ENCODE measurements at regions not wholly inside any gene's neighbourhood (a gene's known extent, or its start where the extent isn't known, plus 50 kb on each side); places are given as distances from the start of the nearest gene placed in this dataset.

- no peak overlapping the region for H3K4me3 ChIP-seq
- DNase-seq (ENCODE audit: low read depth in 1 of 2, low spot score in 1 of 2) (no peak), ATAC-seq (no peak), FAIRE-seq (no peak)
- ChIA-PET POLR2A (no interaction called here), CTCF (no interaction called here)
- H3K4me2 ChIP-seq: no peak overlapping the region
- WGBS (ENCODE audit: missing lambda C conversion rate): 87% methylated on average over 1 of the region's 1 CpG
- TF ChIP-seq ZC3H11A (IDR thresholded peaks at IDR 0.05) (no peak), MYC (IDR thresholded peaks at IDR 0.05; ENCODE audit: borderline replicate concordance, low read length) (no peak), NPAS2 (CRISPR knock-in tag; IDR thresholded peaks at IDR 0.05; ENCODE audit: borderline replicate concordance) (no peak), NR3C1 (IDR thresholded peaks at IDR 0.05) (no peak), RNF2 (IDR thresholded peaks at IDR 0.05; ENCODE audit: borderline replicate concordance, low read depth) (no peak), ZFP36 (IDR thresholded peaks at IDR 0.05; ENCODE audit: borderline replicate concordance, partially characterized antibody) (no peak), POLR2A (IDR thresholded peaks at IDR 0.05; ENCODE audit: low read length) (no peak), GATA3 (IDR thresholded peaks at IDR 0.05; ENCODE audit: borderline replicate concordance) (no peak), FOSB (CRISPR knock-in tag; IDR thresholded peaks at IDR 0.05) (no peak), HOXB13 (CRISPR knock-in tag; IDR thresholded peaks at IDR 0.05; ENCODE audit: low read depth) (no peak), FOSL2 (IDR thresholded peaks at IDR 0.05) (no peak), FOSL2 (CRISPR knock-in tag; IDR thresholded peaks at IDR 0.05) (no peak), EHF (CRISPR knock-in tag; IDR thresholded peaks at IDR 0.05) (no peak), MAFK (IDR thresholded peaks at IDR 0.05; ENCODE audit: partially characterized antibody) (no peak), HES2 (IDR thresholded peaks at IDR 0.05) (no peak), POLR2AphosphoS2 (conservative IDR thresholded peaks at IDR 0.05; ENCODE audit: low read length) (no peak), SREBF2 (IDR thresholded peaks at IDR 0.05) (no peak)
- H3K9me3 ChIP-seq: no peaks in the 10 kb centered on the region
- no peaks in the 10 kb centered on the region for H3K4me1 ChIP-seq
- no peak overlapping the region for H3K27ac ChIP-seq
Observed at GRCh38 chr13:90258129-90258528, 1089.4 kb upstream of the MIR17HG start.

GRCh38 chr13:90261343-90261742 is 1086.1 kb upstream of the MIR17HG start:
- no peak for FAIRE-seq

GRCh38 chr13:90270226-90270625 is 1077.3 kb upstream of the MIR17HG start:
- FAIRE-seq: no peak
- TF ChIP-seq EHMT2 (IDR thresholded peaks at IDR 0.05; ENCODE audit: low read depth) (no peak), CHD2 (IDR thresholded peaks at IDR 0.05; ENCODE audit: low read length, partially characterized antibody) (no peak), CEBPB (IDR thresholded peaks at IDR 0.05) (no peak), MYC (IDR thresholded peaks at IDR 0.05; ENCODE audit: borderline replicate concordance, low read length) (no peak), FOSL2 (IDR thresholded peaks at IDR 0.05) (no peak), FOSL2 (CRISPR knock-in tag; IDR thresholded peaks at IDR 0.05) (no peak), TP53 (CRISPR knock-in tag; IDR thresholded peaks at IDR 0.05) (no peak), RAD21 (conservative IDR thresholded peaks at IDR 0.05 in 1 of 2, IDR thresholded peaks at IDR 0.05 in 1 of 2) (no peak), EHF (CRISPR knock-in tag; IDR thresholded peaks at IDR 0.05) (no peak), POLR2AphosphoS2 (conservative IDR thresholded peaks at IDR 0.05; ENCODE audit: low read length) (no peak), FOXS1 (CRISPR knock-in tag; IDR thresholded peaks at IDR 0.05) (no peak), CHD4 (IDR thresholded peaks at IDR 0.05; ENCODE audit: borderline replicate concordance) (no peak), ZC3H11A (IDR thresholded peaks at IDR 0.05) (no peak), FOSB (CRISPR knock-in tag; IDR thresholded peaks at IDR 0.05) (no peak), PBX3 (IDR thresholded peaks at IDR 0.05) (no peak), CBX8 (IDR thresholded peaks at IDR 0.05) (no peak), RNF2 (IDR thresholded peaks at IDR 0.05; ENCODE audit: borderline replicate concordance, low read depth) (no peak)
- Histone ChIP-seq H3K4me2 (no peak overlapping the region), H3K4me3 (no peak overlapping the region), H3K27ac (no peak overlapping the region), H3K4me1 (no peaks in the 10 kb centered on the region), H3K9me3 (no peaks in the 10 kb centered on the region)
- no peak for ATAC-seq
- POLR2A ChIA-PET: no interaction called here
- CTCF ChIA-PET: interaction anchor here (1.1 kb wide), 1 partner anchor 8 kb away, joined by 3 read pairs; no protein-coding TSS in a partner anchor
- WGBS (ENCODE audit: missing lambda C conversion rate): 36% methylated on average over 2 of the region's 2 CpGs
- DNase-seq (ENCODE audit: low read depth in 1 of 2, low spot score in 1 of 2): no peak

More at GRCh38 chr13:90261343-90261742, 1086.1 kb upstream of the MIR17HG start:
- ChIA-PET CTCF (no interaction called here), POLR2A (no interaction called here)
- H3K4me3 ChIP-seq: no peak overlapping the region
- no peak for TF ChIP-seq SMC3 (IDR thresholded peaks at IDR 0.05)
- no peak for TF ChIP-seq CBX8 (IDR thresholded peaks at IDR 0.05)
- no peak for TF ChIP-seq EP300 (IDR thresholded peaks at IDR 0.05)
- no peak for TF ChIP-seq MYC (IDR thresholded peaks at IDR 0.05; ENCODE audit: borderline replicate concordance, low read length)
- TF ChIP-seq RFX5 (IDR thresholded peaks at IDR 0.05): no peak
- TF ChIP-seq EHMT2 (IDR thresholded peaks at IDR 0.05; ENCODE audit: low read depth): no peak
- TF ChIP-seq CHD4 (IDR thresholded peaks at IDR 0.05; ENCODE audit: borderline replicate concordance): no peak
- no peak for TF ChIP-seq PHF8 (IDR thresholded peaks at IDR 0.05; ENCODE audit: borderline replicate concordance, low read depth)
- no peak for DNase-seq (ENCODE audit: low read depth in 1 of 2, low spot score in 1 of 2)
- H3K27ac ChIP-seq: no peak overlapping the region
- no peak overlapping the region for H3K4me2 ChIP-seq
- ATAC-seq: no peak
- H3K4me1 ChIP-seq: no peaks in the 10 kb centered on the region
- no peaks in the 10 kb centered on the region for H3K9me3 ChIP-seq
